ENCODE measurements at regions not wholly inside any gene's neighbourhood (a gene's known extent, or its start where the extent isn't known, plus 50 kb on each side); places are given as distances from the start of the nearest gene placed in this dataset.

- no peak for DNase-seq (ENCODE audit: extremely low spot score)
- CTCF ChIA-PET: interaction anchor here (0.9 to 1.5 kb wide), 3 partner anchors 13 to 112 kb away, joined by 3 to 4 read pairs (median 4); no protein-coding TSS in a partner anchor
- TF ChIP-seq CTCF (IDR thresholded peaks at IDR 0.05; ENCODE audit: control extremely low read depth, extremely low read depth, low read depth, missing control alignments): no peak
- POLR2A ChIA-PET: no interaction called here
Measured at GRCh38 chr13:48896312-48896711, 79.4 kb upstream of the FNDC3A start.

GRCh38 chr13:48901781-48902180 lies 73.9 kb upstream of the FNDC3A start:
- no peak for DNase-seq (ENCODE audit: extremely low spot score)
- TF ChIP-seq CTCF (IDR thresholded peaks at IDR 0.05; ENCODE audit: control extremely low read depth, extremely low read depth, low read depth, missing control alignments): no peak
- ChIA-PET CTCF (no interaction called here), POLR2A (no interaction called here)

- DNase-seq (ENCODE audit: extremely low spot score): no peak
- ChIA-PET POLR2A (no interaction called here), CTCF (no interaction called here)
- TF ChIP-seq CTCF (IDR thresholded peaks at IDR 0.05; ENCODE audit: control extremely low read depth, extremely low read depth, low read depth, missing control alignments): no peak
Measured at GRCh38 chr13:48902368-48902767, 73.3 kb upstream of the FNDC3A start.

- CTCF ChIA-PET: no interaction called here
- POLR2A ChIA-PET: no interaction called here
- TF ChIP-seq CTCF (IDR thresholded peaks at IDR 0.05; ENCODE audit: control extremely low read depth, extremely low read depth, low read depth, missing control alignments): no peak
- no peak for DNase-seq (ENCODE audit: extremely low spot score)
Measured at GRCh38 chr13:48904668-48905290, 70.9 kb upstream of the FNDC3A start.

- ChIA-PET CTCF (interaction anchor here (0.9 kb wide), 1 partner anchor 14 kb away, joined by 3 read pairs; no protein-coding TSS in a partner anchor), POLR2A (no interaction called here)
- no peak for DNase-seq (ENCODE audit: extremely low spot score)
- TF ChIP-seq CTCF (IDR thresholded peaks at IDR 0.05; ENCODE audit: control extremely low read depth, extremely low read depth, low read depth, missing control alignments): no peak
Measured at GRCh38 chr13:48906200-48906599, 69.5 kb upstream of the FNDC3A start.

GRCh38 chr13:48908381-48909055 lies 67.2 kb upstream of the FNDC3A start:
- TF ChIP-seq CTCF (IDR thresholded peaks at IDR 0.05; ENCODE audit: control extremely low read depth, extremely low read depth, low read depth, missing control alignments): no peak
- CTCF ChIA-PET: interaction anchor here (1.0 to 2.0 kb wide), 2 partner anchors 12 to 139 kb away, joined by 3 to 4 read pairs; no protein-coding TSS in a partner anchor
- POLR2A ChIA-PET: no interaction called here
- DNase-seq (ENCODE audit: extremely low spot score): no peak
